Heart left ventricle (tissue), 16 donors: ENCODE measurements at regions not wholly inside any gene's neighbourhood (a gene's known extent, or its start where the extent isn't known, plus 50 kb on each side); places are given as distances from the start of the nearest gene placed in this dataset.
A peak's percentile ranks its signal among the peaks of the same experiment; 100 is the strongest.

Source experiments
- ATAC-seq, 4 donors: fragments of 200-7000 bp; cut with Tn5 transposase; one replicate each; pipeline ENCODE4 v1.9.1; 2020 to 2022; ENCODE audit warnings: moderate library complexity in 4 of 4, mild to moderate bottlenecking in 3 of 4, moderate number of reproducible peaks in 1 of 4
- DNase-seq, 5 donors: peaks; one replicate each; pipeline ENCODE4 v3.0.0-alpha.2; 2020
- H3K27ac ChIP-seq, 12 donors: fragments of 200-600 bp; sonication (generic) in 4 of 12; one replicate each; pipeline versions ENCODE4 v1.5.0 to v1.8.0; 2016 to 2022; ENCODE audit warnings: mild to moderate bottlenecking in 2 of 12
- H3K27me3 ChIP-seq, 9 donors: fragments of 200-600 bp; sonication (generic) in 2 of 9; one replicate each; pipeline versions ENCODE4 v1.5.1 to v1.8.0; 2016 to 2022; ENCODE audit warnings: mild to moderate bottlenecking in 3 of 9
- H3K36me3 ChIP-seq, 9 donors: fragments of 200-600 bp; sonication (generic) in 2 of 9; one replicate each; pipeline versions ENCODE4 v1.5.0 to v1.8.0; 2018 to 2022; ENCODE audit warnings: mild to moderate bottlenecking in 2 of 9
- H3K4me1 ChIP-seq, 12 donors: fragments of 200-600 bp; sonication (generic) in 4 of 12; one replicate each; pipeline versions ENCODE4 v1.5.0 to v1.8.0; 2016 to 2022; ENCODE audit warnings: mild to moderate bottlenecking in 3 of 12
- H3K4me3 ChIP-seq, 12 donors: fragments of 200-600 bp; sonication (generic) in 4 of 12; one replicate each; pipeline versions ENCODE4 v1.5.0 to v1.8.0; 2017 to 2022; ENCODE audit warnings: mild to moderate bottlenecking in 9 of 12, moderate library complexity in 4 of 12
- H3K9me3 ChIP-seq, 12 donors: fragments of 200-600 bp; sonication (generic) in 4 of 12; one replicate each; pipeline versions ENCODE4 v1.5.0 to v1.8.0; 2016 to 2022; ENCODE audit warnings: mild to moderate bottlenecking in 1 of 12
- CTCF ChIP-seq, 12 donors: fragments of 200-600 bp; sonication (generic) in 4 of 12; IDR thresholded peaks; one replicate each; pipeline versions ENCODE4 v1.5.0 to v1.8.0; 2018 to 2022; ENCODE audit warnings: antibody characterized with exemption in 12 of 12, mild to moderate bottlenecking in 5 of 12
- POLR2A ChIP-seq, 2 donors: fragments of 450-650 bp; IDR thresholded peaks; one replicate each; pipeline ENCODE4 v1.6.1; 2017; ENCODE audit warnings: antibody characterized with exemption in 2 of 2, mild to moderate bottlenecking in 2 of 2, moderate library complexity in 2 of 2
- WGBS, 4 donors: extraction: QIAGEN DNeasy Blood & Tissue Kit in 2 of 4; methylation state at CpG; one replicate each; pipeline versions ENCODE4 v1.1.5 to v1.1.7; 2013 to 2018; 5-methylcytosine and 5-hydroxymethylcytosine counted together
- intact Hi-C, 10 donors: fragments of 100-400 bp; cut with DNase I; formaldehyde crosslinking; loops; one replicate each; pipeline versions ENCODE4 v1.11.1 to v1.14.2; 2022
- donor health status: ischemic (EF 13 %, LVEDD 7.1; RV severe dilation, severe dysfunction).
- donor health status: healthy with polysubstance abuse.
- donor health status: DM: no; HTN: yes; CAD: no.
- donor health status: DM: no; HTN: no; CAD: no.
- donor health status: ischemic (EF 25% LVEDD 6.9; RV normal size, moderate dysfunction).
- donor health status: ischemic (EF 25% LVEDD 5.7; RV mildly dilated, moderate dysfunction).
- donor health status: healthy.
- donor health status: DM: yes; HTN: yes; CAD: no.
- donor health status: ischemic (EF 35%, LVEDD 5.7; RV mildly dilated, moderate dysfunction).
- donor health status: nonischemic (EF 11% LVEDD 7.7; RV severe dilation, severe dysfunction).
- donor health status: DM: yes; HTN: yes; CAD: no.
- donor health status: PGD.
- donor health status: ischemic (EF 29% LVEDD 5.4; RV normal size, mild dysfunction).
- donor health status: nonischemic (EF 23%, LVEDD 6.1; RV moderate dilation, normal function).

GRCh38 chr4:3673176-3673575 is 93.0 kb upstream of the ADRA2C start:
- Histone ChIP-seq H3K27me3 (peaks cover 0 to 33% (median 15%) of the 10 kb centered on the region in 9 donors), H3K36me3 (no peaks in the 10 kb centered on the region), H3K27ac (no peak overlapping the region), H3K4me3 (no peak overlapping the region), H3K4me1 (no peaks in the 10 kb centered on the region), H3K9me3 (no peaks in the 10 kb centered on the region)
- 87 to 95% (median 88%) methylated on average over 4 of the region's 4 CpGs for WGBS, 4 donors
- peak in 1 of 5 donors; percentile 11 for DNase-seq
- ATAC-seq = no peak
- intact Hi-C loops = no loop called here
- TF ChIP-seq CTCF (IDR thresholded peaks at IDR 0.05) (no peak), POLR2A (IDR thresholded peaks at IDR 0.05) (no peak)

GRCh38 chr4:3672465-3672831 is 93.7 kb upstream of the ADRA2C start:
- intact Hi-C loops = no loop called here
- Histone ChIP-seq H3K4me1 (no peaks in the 10 kb centered on the region), H3K27ac (no peak overlapping the region), H3K4me3 (no peak overlapping the region), H3K27me3 (peaks cover 0 to 29% (median 14%) of the 10 kb centered on the region in 9 donors), H3K36me3 (no peaks in the 10 kb centered on the region), H3K9me3 (peaks cover 0 to 2% (median 0%) of the 10 kb centered on the region in 12 donors)
- DNase-seq (peak in 1 of 5 donors; percentile 28), ATAC-seq (no peak)
- WGBS, 4 donors = 86 to 95% (median 88%) methylated on average over 3 of the region's 3 CpGs
- no peak for TF ChIP-seq CTCF (IDR thresholded peaks at IDR 0.05)
- TF ChIP-seq POLR2A (IDR thresholded peaks at IDR 0.05) = no peak

GRCh38 chr4:3671571-3672464 is 94.4 kb upstream of the ADRA2C start:
- DNase-seq (peak in 1 of 5 donors; percentile 14), ATAC-seq (no peak)
- intact Hi-C loops = no loop called here
- Histone ChIP-seq H3K9me3 (peaks cover 0 to 8% (median under 1%) of the 10 kb centered on the region in 12 donors), H3K36me3 (no peaks in the 10 kb centered on the region), H3K4me3 (no peak overlapping the region), H3K4me1 (no peaks in the 10 kb centered on the region), H3K27me3 (peaks cover 0 to 23% (median 8%) of the 10 kb centered on the region in 9 donors), H3K27ac (no peak overlapping the region)
- WGBS, 4 donors = 60 to 66% (median 64%) methylated on average over 12 of the region's 12 CpGs
- TF ChIP-seq POLR2A (IDR thresholded peaks at IDR 0.05) (no peak), CTCF (IDR thresholded peaks at IDR 0.05) (no peak)
